ENCODE measurements at regions not wholly inside any gene's neighbourhood (a gene's known extent, or its start where the extent isn't known, plus 50 kb on each side); places are given as distances from the start of the nearest gene placed in this dataset.

- TF ChIP-seq GATA2 (IDR thresholded peaks at IDR 0.05; ENCODE audit: low read depth, low read length) = 0 out of 2 replicates have a peak, but pooled peaks have one; percentile 4
- no peak for TF ChIP-seq GATA3 (IDR thresholded peaks at IDR 0.05; ENCODE audit: low read depth, low read length)
Observed at GRCh38 chr2:13682540-13683272, 949.8 kb upstream of the LRATD1 start.

Measured in SH-SY5Y (cell line).